Stomach (tissue), 4 donors: ENCODE measurements at regions not wholly inside any gene's neighbourhood (a gene's known extent, or its start where the extent isn't known, plus 50 kb on each side); places are given as distances from the start of the nearest gene placed in this dataset.

ENCODE experiments used
- EP300 ChIP-seq: sonication (generic); formaldehyde crosslinking; IDR thresholded peaks from one replicate; pipeline ENCODE4 v1.6.1; 2017; ENCODE audit warnings: antibody characterized with exemption
- POLR2A ChIP-seq, 4 donors: fragments of 450-650 bp; IDR thresholded peaks; one replicate each; pipeline ENCODE4 v1.6.1; 2016; ENCODE audit warnings: antibody characterized with exemption in 4 of 4, control low read depth in 2 of 4, mild to moderate bottlenecking in 1 of 4, moderate library complexity in 1 of 4
- TF ChIP-seq, protein P1 (sequence below), 7 experiments: fragments of 450-650 bp in 4 of 7; fragments of 200-600 bp in 3 of 7; sonication (generic) in 3 of 7; IDR thresholded peaks; one replicate each; pipeline ENCODE4 v1.5.1; 2016 to 2019; ENCODE audit warnings: antibody characterized with exemption in 7 of 7, control low read depth in 2 of 7, mild to moderate bottlenecking in 1 of 7

DNA sequence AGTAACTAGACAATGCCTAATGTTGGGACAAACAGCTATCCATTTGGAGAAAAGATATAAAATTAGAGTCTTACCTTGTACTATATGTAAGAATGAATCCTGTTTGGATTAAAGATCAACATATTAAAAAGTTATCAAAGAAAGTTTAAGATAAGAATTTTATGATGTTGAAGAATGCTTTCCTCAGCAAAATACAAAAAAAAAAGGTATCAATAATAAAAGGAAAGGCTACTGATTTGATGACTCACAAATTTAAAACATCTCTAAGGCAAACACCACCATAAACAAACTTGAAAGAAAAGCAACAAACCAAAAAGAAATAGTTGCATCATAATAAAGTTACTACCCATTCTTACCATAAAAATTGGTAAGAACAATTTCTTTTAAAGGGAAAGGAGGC, 92.7 kb downstream of the C1D start:
- TF ChIP-seq, protein P1, sequence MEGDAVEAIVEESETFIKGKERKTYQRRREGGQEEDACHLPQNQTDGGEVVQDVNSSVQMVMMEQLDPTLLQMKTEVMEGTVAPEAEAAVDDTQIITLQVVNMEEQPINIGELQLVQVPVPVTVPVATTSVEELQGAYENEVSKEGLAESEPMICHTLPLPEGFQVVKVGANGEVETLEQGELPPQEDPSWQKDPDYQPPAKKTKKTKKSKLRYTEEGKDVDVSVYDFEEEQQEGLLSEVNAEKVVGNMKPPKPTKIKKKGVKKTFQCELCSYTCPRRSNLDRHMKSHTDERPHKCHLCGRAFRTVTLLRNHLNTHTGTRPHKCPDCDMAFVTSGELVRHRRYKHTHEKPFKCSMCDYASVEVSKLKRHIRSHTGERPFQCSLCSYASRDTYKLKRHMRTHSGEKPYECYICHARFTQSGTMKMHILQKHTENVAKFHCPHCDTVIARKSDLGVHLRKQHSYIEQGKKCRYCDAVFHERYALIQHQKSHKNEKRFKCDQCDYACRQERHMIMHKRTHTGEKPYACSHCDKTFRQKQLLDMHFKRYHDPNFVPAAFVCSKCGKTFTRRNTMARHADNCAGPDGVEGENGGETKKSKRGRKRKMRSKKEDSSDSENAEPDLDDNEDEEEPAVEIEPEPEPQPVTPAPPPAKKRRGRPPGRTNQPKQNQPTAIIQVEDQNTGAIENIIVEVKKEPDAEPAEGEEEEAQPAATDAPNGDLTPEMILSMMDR (IDR thresholded peaks at IDR 0.05) = no peak
- TF ChIP-seq EP300 (no peak), POLR2A (IDR thresholded peaks at IDR 0.05) (no peak)
